Stomach (tissue), 8 donors: ENCODE measurements at regions not wholly inside any gene's neighbourhood (a gene's known extent, or its start where the extent isn't known, plus 50 kb on each side); places are given as distances from the start of the nearest gene placed in this dataset.

ENCODE experiments used
- DNase-seq, 2 donors: peaks; one replicate each; pipeline versions ENCODE4 v3.0.0 to v3.0.0-alpha.2; 2013 to 2019
- H3K27ac ChIP-seq, 5 donors: fragments of 200-600 bp in 4 of 5; sonication (generic) in 4 of 5; one replicate each; pipeline ENCODE4 v1.5.1; 2013 to 2019; ENCODE audit warnings: mild to moderate bottlenecking in 1 of 5, moderate library complexity in 1 of 5
- H3K27me3 ChIP-seq, 3 donors: fragments of 200-600 bp; sonication (generic); one replicate each; pipeline ENCODE4 v1.5.1; 2017 to 2019; ENCODE audit warnings: mixed run types in 1 of 3
- H3K36me3 ChIP-seq, 4 donors: fragments of 200-600 bp; sonication (generic); 1 replicate in 3 of 4; 2 replicates in 1 of 4; pipeline ENCODE4 v1.5.1; 2016 to 2019
- H3K4me1 ChIP-seq, 4 donors: fragments of 200-600 bp; sonication (generic); one replicate each; pipeline ENCODE4 v1.5.1; 2016 to 2019
- H3K4me3 ChIP-seq, 4 donors: fragments of 200-600 bp; sonication (generic) in 3 of 4; one replicate each; pipeline ENCODE4 v1.5.1; 2016 to 2019; ENCODE audit warnings: mild to moderate bottlenecking in 1 of 4
- H3K9me3 ChIP-seq, 4 donors: fragments of 200-600 bp; sonication (generic); one replicate each; pipeline ENCODE4 v1.5.1; 2016 to 2019
- CTCF ChIP-seq, 7 experiments: fragments of 450-650 bp in 4 of 7; fragments of 200-600 bp in 3 of 7; sonication (generic) in 3 of 7; IDR thresholded peaks; one replicate each; pipeline ENCODE4 v1.5.1; 2016 to 2019; ENCODE audit warnings: antibody characterized with exemption in 7 of 7, control low read depth in 2 of 7, mild to moderate bottlenecking in 1 of 7
- EP300 ChIP-seq: sonication (generic); formaldehyde crosslinking; IDR thresholded peaks from one replicate; pipeline ENCODE4 v1.6.1; 2017; ENCODE audit warnings: antibody characterized with exemption
- POLR2A ChIP-seq, 4 donors: fragments of 450-650 bp; IDR thresholded peaks; one replicate each; pipeline ENCODE4 v1.6.1; 2016; ENCODE audit warnings: antibody characterized with exemption in 4 of 4, control low read depth in 2 of 4, mild to moderate bottlenecking in 1 of 4, moderate library complexity in 1 of 4
- POLR2AphosphoS5 ChIP-seq, 3 donors: sonication (generic); formaldehyde crosslinking; IDR thresholded peaks; one replicate each; pipeline ENCODE4 v1.6.1; 2016; ENCODE audit warnings: antibody characterized with exemption in 3 of 3
- WGBS, 5 donors: extraction: QIAGEN DNeasy Blood & Tissue Kit in 3 of 5; methylation state at CpG; one replicate each; pipeline versions ENCODE4 v1.1.5 to v1.1.7; 2013 to 2018; 5-methylcytosine and 5-hydroxymethylcytosine counted together
- intact Hi-C: fragments of 100-400 bp; cut with DNase I; formaldehyde crosslinking; loops from one replicate; pipeline ENCODE4 v1.15.1; 2023; ENCODE audit warnings: low total_unique reads
- donor health status: healthy with polysubstance abuse.
- donor health status: Bipolar disorder and iron deficiency.
- donor health status: healthy.

DNA sequence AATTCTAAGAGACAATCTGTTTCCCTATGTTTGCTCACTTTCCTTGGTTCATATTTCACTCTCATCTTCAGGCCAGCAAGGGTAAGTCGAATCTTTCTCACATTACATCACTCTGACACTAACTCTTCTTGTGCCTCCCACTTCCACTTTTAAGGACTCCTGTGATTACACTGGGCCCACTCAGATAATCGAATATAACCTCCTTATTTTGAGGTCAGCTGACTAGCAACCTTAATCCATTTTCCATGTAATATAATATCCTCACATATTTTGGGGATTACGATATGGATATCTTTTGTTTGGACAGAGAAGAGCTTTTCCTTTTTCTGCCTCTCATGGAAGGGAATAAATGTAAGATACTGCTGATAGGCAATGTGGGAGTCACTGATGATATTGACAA, 2015.7 kb upstream of the LRRTM1 start:
- Histone ChIP-seq H3K9me3 (no peaks in the 10 kb centered on the region), H3K36me3 (no peaks in the 10 kb centered on the region), H3K27ac (no peak overlapping the region), H3K27me3 (no peaks in the 10 kb centered on the region), H3K4me1 (peaks cover 0 to 18% (median 7%) of the 10 kb centered on the region in 4 donors), H3K4me3 (no peak overlapping the region)
- 65 to 84% (median 77%) methylated on average over 3 of the region's 3 CpGs for WGBS, 5 donors
- intact Hi-C loops = no loop called here
- TF ChIP-seq EP300 (no peak), POLR2AphosphoS5 (IDR thresholded peaks at IDR 0.05) (no peak), POLR2A (IDR thresholded peaks at IDR 0.05) (no peak), CTCF (IDR thresholded peaks at IDR 0.05) (no peak)
- DNase-seq = no peak

DNA sequence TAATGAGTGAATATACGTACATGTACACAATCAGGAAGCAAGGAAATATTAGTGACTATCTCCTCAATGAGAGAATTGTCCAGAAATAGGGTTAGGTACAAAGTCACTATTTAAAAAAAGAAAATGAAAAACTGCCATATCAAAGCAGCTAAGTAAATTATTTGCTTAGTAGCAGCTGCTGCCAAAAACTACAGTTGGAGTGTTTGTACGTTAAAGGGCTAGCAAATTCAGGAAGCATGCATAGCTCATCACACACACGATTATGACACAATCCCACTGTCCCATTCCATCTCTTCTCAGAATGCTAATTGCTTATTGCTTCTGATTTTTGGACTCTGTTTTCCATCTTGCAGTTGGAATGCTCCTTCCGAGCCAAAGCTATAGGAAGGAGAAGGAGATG, 2012.5 kb upstream of the LRRTM1 start:
- no peaks in the 10 kb centered on the region for H3K27me3 ChIP-seq
- 14 to 29% (median 18%) methylated on average over 4 of the region's 4 CpGs for WGBS, 5 donors
- H3K36me3 ChIP-seq = no peaks in the 10 kb centered on the region
- intact Hi-C loops = no loop called here
- H3K27ac ChIP-seq = no peak overlapping the region
- no peak overlapping the region for H3K4me3 ChIP-seq
- TF ChIP-seq POLR2AphosphoS5 (IDR thresholded peaks at IDR 0.05) = no peak
- no peak for TF ChIP-seq EP300
- TF ChIP-seq CTCF (IDR thresholded peaks at IDR 0.05) = no peak
- TF ChIP-seq POLR2A (IDR thresholded peaks at IDR 0.05) = no peak
- H3K9me3 ChIP-seq = no peaks in the 10 kb centered on the region
- DNase-seq = peak in 1 of 2 donors; percentile 67
- peaks cover 0 to 18% (median 7%) of the 10 kb centered on the region in 4 donors for H3K4me1 ChIP-seq

GRCh38 chr2:82316586-82316985, 2012.0 kb upstream of the LRRTM1 start:
- Histone ChIP-seq H3K27ac (no peak overlapping the region), H3K27me3 (no peaks in the 10 kb centered on the region), H3K4me3 (no peak overlapping the region), H3K4me1 (peaks cover 0 to 17% (median 7%) of the 10 kb centered on the region in 4 donors), H3K9me3 (no peaks in the 10 kb centered on the region), H3K36me3 (no peaks in the 10 kb centered on the region)
- intact Hi-C loops = no loop called here
- no peak for TF ChIP-seq POLR2A (IDR thresholded peaks at IDR 0.05)
- TF ChIP-seq EP300 = no peak
- TF ChIP-seq POLR2AphosphoS5 (IDR thresholded peaks at IDR 0.05) = no peak
- no peak for TF ChIP-seq CTCF (IDR thresholded peaks at IDR 0.05)
- 6 to 25% (median 12%) methylated on average over 1 of the region's 1 CpG for WGBS, 5 donors
- no peak for DNase-seq

DNA sequence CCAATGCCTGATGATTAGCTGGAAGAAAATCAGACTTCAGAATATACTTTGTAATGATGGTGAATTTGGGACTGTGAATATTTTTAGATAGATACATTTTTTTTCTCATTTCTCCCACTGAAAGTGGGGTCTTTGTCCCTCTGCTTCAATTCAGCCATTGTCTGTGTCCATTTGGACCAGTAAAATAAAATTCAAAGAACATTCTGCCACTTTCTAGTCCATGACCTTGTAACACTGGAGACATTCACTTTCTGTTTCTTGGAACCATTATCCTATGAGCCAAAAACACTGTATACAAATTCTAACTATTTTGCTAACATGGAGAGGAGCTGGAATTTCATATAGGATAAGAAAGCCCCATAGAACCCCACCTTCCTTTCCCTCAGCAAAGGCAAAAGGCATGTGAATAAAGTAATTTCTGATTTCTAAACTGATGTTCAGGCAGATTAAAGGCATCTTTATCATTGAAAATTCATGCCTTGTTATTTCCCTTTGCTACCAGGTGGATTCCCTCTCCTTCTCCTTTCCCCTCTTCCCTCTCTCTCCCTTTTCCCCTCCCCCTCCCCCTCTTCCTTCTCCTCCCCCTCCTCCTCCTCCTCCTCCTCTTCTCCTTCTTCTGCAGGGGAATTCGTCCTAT, 2010.4 kb upstream of the LRRTM1 start:
- WGBS, 5 donors = 64 to 81% (median 74%) methylated on average over 1 of the region's 1 CpG

More for the DNA sequence above, 2010.4 kb upstream of the LRRTM1 start:
- Histone ChIP-seq H3K4me3 (no peak overlapping the region), H3K36me3 (no peaks in the 10 kb centered on the region), H3K9me3 (no peaks in the 10 kb centered on the region), H3K27ac (no peak overlapping the region), H3K27me3 (no peaks in the 10 kb centered on the region), H3K4me1 (peaks cover 0 to 15% (median 7%) of the 10 kb centered on the region in 4 donors)
- TF ChIP-seq POLR2A (IDR thresholded peaks at IDR 0.05) (no peak), CTCF (IDR thresholded peaks at IDR 0.05) (no peak), EP300 (no peak), POLR2AphosphoS5 (IDR thresholded peaks at IDR 0.05) (no peak)
- DNase-seq = no peak
- intact Hi-C loops = no loop called here
